Memory B cell (primary cell): ENCODE measurements at regions not wholly inside any gene's neighbourhood (a gene's known extent, or its start where the extent isn't known, plus 50 kb on each side); places are given as distances from the start of the nearest gene placed in this dataset.

Experiments
- ATAC-seq: fragments of 150-1000 bp; cut with Tn5 transposase; 2 replicates; pipeline ENCODE4 v1.10.0; 2021; ENCODE audit warnings: low read depth, mild to moderate bottlenecking, moderate library complexity
- DNase-seq, 2 donors: peaks; one replicate each; pipeline ENCODE4 v3.0.0; 2022; ENCODE audit warnings: low spot score in 2 of 2
- H3K27ac Mint-ChIP-seq: one replicate; pipeline ENCODE4 v1.8.0; 2022; ENCODE audit warnings: mild to moderate bottlenecking, moderate library complexity, mixed read lengths
- H3K27me3 Mint-ChIP-seq: one replicate; pipeline ENCODE4 v1.8.0; 2022; ENCODE audit warnings: mixed read lengths
- H3K36me3 Mint-ChIP-seq: one replicate; pipeline ENCODE4 v1.8.0; 2022; ENCODE audit warnings: mild to moderate bottlenecking, mixed read lengths
- H3K4me1 Mint-ChIP-seq: one replicate; pipeline ENCODE4 v1.8.0; 2022; ENCODE audit warnings: mixed read lengths
- H3K4me3 Mint-ChIP-seq: one replicate; pipeline ENCODE4 v1.8.0; 2022; ENCODE audit warnings: mild to moderate bottlenecking, moderate library complexity, mixed read lengths
- H3K9me3 Mint-ChIP-seq: one replicate; pipeline ENCODE4 v1.8.0; 2022; ENCODE audit warnings: mixed read lengths

DNA sequence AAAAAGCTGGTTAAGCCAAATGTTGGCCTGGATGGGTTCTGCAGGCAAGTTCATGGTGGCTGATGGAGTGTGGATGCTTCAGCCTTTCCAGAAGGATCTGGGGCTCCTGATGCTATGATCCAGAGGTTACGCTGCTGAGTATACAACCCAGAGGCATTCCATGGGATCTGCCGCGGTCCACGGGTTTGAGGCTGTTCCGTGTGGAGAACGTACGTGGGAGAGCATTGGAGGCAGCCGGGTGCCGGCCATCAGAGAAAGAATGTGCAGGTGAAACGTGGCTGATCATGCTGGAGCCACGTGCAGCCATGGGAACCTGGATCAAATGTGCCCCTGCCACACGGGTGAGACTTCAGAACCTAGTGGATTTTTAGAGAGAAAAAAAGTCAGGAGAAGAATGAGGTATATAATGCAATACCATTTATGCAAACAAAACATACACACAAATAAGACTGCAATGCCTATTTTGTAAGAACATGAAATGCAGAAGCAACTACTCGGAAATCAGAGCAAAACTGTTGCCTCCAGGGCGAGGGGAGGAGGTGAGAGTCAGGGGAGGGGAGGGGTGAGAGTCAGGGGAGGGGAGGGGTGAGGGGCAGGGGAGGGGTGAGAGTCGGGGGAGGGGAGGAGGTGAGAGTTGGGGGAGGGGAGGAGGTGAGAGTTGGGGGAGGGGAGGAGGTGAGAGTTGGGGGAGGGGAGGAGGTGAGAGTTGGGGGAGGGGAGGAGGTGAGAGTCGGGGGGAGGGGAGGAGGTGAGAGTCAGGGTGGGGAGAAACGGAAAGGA lies 116.5 kb upstream of the C1orf174 start:
- ATAC-seq: no peak
- Mint-ChIP-seq H3K27me3 (peaks cover 1% of the 10 kb centered on the region), H3K4me3 (no peak overlapping the region), H3K27ac (no peak overlapping the region), H3K4me1 (peaks cover 21% of the 10 kb centered on the region), H3K9me3 (peaks cover 1% of the 10 kb centered on the region), H3K36me3 (peaks cover 4% of the 10 kb centered on the region)
- DNase-seq: no peak

DNA sequence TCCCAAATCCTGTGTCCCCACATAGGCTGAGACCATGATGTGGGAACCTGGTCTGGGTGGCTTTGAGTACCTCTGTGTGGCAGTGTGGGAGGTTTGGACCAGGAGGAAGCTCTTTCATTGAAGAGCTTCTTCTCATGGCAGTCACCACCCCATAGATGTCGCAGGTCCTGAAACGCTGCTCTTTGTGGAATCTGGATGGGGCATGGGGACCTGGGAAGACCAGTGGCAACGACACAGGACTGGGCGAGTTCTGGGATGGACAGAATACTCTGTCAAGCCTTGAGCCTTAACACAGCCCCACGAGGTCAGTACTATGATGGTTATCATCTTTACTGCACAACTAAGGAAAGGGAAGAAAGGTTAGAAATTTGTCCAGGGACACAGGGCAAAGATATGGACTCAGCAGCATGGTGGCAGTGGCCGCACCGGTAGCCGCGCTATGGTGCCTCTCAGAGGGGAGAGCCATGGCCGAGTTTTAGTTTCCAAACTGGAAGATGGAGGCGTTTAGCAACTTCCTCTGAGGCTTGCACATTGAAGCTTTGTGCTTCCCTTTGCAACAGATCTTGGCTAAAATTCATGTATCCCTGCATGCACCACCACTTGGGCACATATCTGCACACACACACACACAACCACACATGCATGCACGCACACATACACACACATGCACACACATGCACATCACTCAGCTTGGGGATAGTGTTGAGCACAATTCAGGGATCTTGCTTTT lies 117.7 kb upstream of the C1orf174 start:
- no peak for ATAC-seq
- H3K27me3 Mint-ChIP-seq: peaks cover 1% of the 10 kb centered on the region
- peaks cover 21% of the 10 kb centered on the region for H3K4me1 Mint-ChIP-seq
- no peak overlapping the region for H3K27ac Mint-ChIP-seq
- no peak overlapping the region for H3K4me3 Mint-ChIP-seq
- peaks cover 1% of the 10 kb centered on the region for H3K9me3 Mint-ChIP-seq
- H3K36me3 Mint-ChIP-seq: peaks cover 4% of the 10 kb centered on the region
- DNase-seq: peak in 1 of 2 donors; percentile 4

DNA sequence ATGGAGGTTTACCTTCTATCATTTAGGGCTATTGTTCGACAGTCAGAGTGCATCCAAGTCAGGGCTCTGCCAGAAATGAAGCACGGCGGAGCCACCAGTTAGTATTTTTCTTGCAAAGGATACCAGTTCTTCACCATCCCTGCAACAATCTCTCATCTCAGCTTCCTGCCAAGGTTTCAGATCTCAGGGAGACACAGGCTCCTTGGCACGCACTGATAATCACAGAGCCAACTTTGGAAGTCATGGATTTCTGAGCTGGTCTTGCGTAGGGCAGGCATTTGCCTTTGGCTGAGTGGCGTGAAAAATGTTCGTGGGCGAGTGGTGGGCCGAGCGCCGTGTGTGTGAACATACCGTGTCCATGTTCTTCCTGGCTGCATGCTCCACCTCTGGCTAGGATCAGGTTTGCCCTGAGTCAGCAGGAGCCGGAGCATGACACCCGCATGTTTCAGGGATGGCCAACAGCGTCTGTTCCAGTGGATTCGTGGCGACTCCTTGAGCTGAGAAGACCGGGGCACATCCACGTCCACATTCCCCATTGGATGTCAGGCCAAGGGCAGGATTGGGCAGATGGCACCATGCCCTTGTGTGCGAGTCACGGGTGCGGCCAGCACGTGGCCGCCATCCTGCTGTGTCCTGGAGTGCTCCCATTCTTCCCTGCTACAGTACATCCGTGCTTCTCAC lies 118.5 kb upstream of the C1orf174 start:
- Mint-ChIP-seq H3K9me3 (peaks cover 1% of the 10 kb centered on the region), H3K27me3 (peaks cover 1% of the 10 kb centered on the region), H3K27ac (no peak overlapping the region), H3K4me3 (no peak overlapping the region), H3K4me1 (peaks cover 17% of the 10 kb centered on the region), H3K36me3 (peaks cover 4% of the 10 kb centered on the region)
- no peak for ATAC-seq
- DNase-seq: peak in 1 of 2 donors; percentile 7

DNA sequence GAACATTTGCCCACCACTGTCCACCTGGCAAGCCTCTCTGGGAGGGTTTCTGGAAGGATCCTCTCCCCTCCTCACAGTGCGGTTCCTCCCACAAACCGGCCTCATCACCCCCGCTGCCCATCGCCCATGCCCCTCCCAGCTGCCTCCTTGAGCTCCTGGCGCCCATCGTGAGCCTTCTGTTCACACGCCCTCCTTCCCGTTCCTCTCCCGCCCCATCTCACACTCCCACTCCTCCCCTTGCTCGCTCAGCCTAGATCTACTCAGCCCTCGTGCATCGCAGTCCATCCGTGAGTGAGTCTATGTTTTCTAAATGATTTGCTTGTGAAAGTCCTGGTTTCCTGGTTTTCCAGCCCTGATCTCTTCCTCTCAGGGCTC lies 119.1 kb upstream of the C1orf174 start:
- Mint-ChIP-seq H3K4me3 (no peak overlapping the region), H3K27me3 (peaks cover 1% of the 10 kb centered on the region), H3K36me3 (peaks cover 4% of the 10 kb centered on the region), H3K27ac (no peak overlapping the region), H3K4me1 (peaks cover 17% of the 10 kb centered on the region), H3K9me3 (peaks cover 1% of the 10 kb centered on the region)
- no peak for ATAC-seq
- peak in 1 of 2 donors; percentile 4 for DNase-seq

DNA sequence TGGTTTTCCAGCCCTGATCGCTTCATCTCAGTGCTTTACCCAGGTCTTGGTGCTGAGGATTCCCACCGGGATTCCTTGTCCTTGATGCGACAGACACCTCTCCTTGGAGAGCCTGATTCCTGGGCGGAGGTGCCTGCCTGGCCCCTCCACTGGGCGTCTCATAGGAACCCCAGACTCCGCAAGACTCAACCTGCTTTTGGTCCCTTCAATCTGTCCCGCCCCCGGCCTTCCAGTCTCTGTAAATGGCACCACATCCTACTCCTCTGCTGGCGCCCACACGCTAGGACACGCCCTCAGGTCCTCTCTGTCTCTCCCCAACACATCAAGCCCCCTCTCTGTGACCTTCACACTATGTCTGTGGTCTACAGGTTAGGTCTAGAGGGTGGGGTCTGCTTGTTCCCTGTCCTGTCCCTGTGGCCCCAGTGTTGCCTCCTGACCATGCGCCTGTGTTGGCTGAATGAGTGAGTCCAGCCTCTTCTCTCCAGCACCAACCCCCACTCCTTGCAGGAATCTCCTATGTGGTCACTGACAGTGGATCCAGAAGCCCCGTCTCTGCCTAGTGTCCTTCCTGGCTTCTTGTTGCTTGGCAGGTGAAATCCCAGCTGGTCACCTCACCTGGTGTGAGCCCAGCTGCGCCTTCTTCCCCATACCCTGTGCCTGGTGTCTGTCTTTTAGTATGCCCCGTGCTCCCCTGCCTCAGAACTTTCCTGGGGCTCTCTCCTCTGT lies 119.7 kb upstream of the C1orf174 start:
- H3K4me3 Mint-ChIP-seq: no peak overlapping the region
- DNase-seq: peak in 1 of 2 donors; percentile 8
- no peak overlapping the region for H3K27ac Mint-ChIP-seq
- H3K9me3 Mint-ChIP-seq: peaks cover 1% of the 10 kb centered on the region
- ATAC-seq: no peak
- peaks cover 17% of the 10 kb centered on the region for H3K4me1 Mint-ChIP-seq
- H3K27me3 Mint-ChIP-seq: peaks cover 1% of the 10 kb centered on the region
- H3K36me3 Mint-ChIP-seq: peaks cover 4% of the 10 kb centered on the region

DNA sequence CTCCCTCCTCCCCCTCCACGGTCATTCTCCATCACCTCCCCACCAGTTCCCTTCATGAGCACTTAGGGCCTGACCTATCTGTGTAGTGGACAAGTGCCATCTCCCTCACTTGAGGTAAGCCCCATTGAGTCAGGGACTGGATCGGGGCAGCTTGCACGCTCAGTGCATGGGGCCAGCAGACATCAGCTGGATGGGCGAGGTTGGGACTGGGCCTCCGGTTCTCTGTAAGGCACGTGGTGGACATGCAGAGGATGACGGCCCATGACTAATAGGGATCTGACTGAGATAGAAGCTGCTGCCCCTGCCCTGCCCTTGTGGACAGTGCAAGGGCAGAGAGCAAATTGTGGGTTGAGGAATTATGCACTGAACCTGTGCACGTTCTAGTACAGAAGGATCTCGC lies 120.4 kb upstream of the C1orf174 start:
- no peak overlapping the region for H3K27ac Mint-ChIP-seq
- no peak overlapping the region for H3K4me3 Mint-ChIP-seq
- peaks cover 1% of the 10 kb centered on the region for H3K9me3 Mint-ChIP-seq
- peak in 1 of 2 donors; percentile 6 for DNase-seq
- no peak for ATAC-seq
- H3K36me3 Mint-ChIP-seq: peaks cover 4% of the 10 kb centered on the region
- peaks cover 1% of the 10 kb centered on the region for H3K27me3 Mint-ChIP-seq
- H3K4me1 Mint-ChIP-seq: peaks cover 21% of the 10 kb centered on the region

DNA sequence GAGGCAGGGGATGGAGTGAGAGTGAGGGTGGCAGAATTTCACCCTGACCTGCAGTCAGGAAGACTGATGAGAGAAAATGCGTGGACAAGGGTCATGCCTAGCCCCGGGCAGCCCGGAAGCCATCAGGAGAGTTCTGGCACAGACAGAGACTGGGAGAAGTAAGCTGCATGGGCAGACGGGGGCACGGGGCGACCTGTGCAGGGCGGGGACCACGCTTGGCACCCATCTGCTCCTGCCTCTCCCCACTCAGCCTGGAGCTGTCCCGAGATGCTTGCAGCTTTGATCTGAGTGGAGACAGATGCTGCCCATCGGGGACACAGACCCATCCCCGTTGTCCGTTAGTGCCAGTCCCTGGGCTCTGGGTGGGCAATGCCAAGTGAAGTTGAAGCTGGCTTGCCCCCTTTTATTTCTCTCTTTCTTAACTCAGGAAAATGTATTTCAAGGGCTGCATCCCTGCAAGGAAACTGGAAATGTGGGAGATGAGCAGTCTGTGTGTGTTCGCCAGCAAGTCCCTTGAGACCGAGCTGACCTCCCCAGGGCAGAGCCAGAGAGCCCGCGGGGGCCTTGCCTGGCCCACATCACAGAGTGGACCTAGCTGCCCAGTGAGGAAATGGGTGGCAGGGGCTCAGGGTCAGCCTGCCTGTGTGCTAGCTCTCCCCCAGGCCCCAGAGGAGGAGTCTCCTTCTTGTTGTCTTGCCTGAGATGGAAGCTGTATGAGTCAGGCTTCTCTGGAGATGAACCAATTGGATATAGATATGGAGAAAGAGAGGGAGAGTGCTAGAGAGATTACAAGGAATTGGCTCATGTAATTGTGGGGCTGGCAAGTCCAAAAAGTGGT lies 121.3 kb upstream of the C1orf174 start:
- ATAC-seq (no peak), DNase-seq (no peak)
- H3K27me3 Mint-ChIP-seq: peaks cover 1% of the 10 kb centered on the region
- peaks cover 3% of the 10 kb centered on the region for H3K36me3 Mint-ChIP-seq
- peaks cover 23% of the 10 kb centered on the region for H3K4me1 Mint-ChIP-seq
- H3K9me3 Mint-ChIP-seq: peaks cover 1% of the 10 kb centered on the region
- H3K4me3 Mint-ChIP-seq: no peak overlapping the region
- no peak overlapping the region for H3K27ac Mint-ChIP-seq

DNA sequence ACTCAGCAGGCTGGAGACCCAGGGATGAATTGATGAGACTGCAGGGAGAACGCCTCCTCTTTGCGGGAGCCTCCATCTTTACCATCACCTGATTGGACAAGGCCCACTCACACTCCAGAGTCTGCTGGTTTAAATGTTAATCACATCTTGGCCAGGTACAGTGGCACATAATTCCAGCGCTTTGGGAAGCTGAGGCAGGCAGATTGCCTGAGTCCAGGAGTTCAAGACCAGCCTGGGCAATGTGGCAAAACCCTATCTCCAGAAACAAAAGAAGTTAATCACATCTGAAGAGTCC lies 121.8 kb upstream of the C1orf174 start:
- Mint-ChIP-seq H3K27ac (no peak overlapping the region), H3K4me1 (peaks cover 20% of the 10 kb centered on the region), H3K9me3 (no peaks in the 10 kb centered on the region), H3K4me3 (no peak overlapping the region), H3K36me3 (no peaks in the 10 kb centered on the region), H3K27me3 (no peaks in the 10 kb centered on the region)
- no peak for DNase-seq
- ATAC-seq: no peak

DNA sequence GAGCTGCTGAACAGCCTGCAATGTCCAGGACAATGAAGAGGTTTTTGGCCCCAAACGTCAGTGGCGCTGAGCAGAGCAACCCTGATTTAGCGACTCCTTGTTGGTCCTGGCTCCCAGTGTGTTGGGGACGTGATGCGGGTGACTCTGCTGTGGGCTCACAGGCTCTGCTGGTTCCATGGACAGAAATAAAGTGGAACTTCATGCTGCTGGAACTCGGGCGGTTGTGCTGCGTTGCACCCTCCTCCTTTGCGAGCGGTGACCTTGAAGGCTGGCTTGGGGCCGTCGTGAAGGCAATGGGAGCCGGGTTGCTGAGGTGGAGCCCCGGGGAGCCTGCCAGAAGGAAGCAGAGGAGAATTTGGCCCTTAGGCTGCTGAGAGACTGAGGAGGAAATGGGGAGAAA lies 122.6 kb upstream of the C1orf174 start:
- H3K4me3 Mint-ChIP-seq: no peak overlapping the region
- DNase-seq: no peak
- H3K27ac Mint-ChIP-seq: no peak overlapping the region
- no peaks in the 10 kb centered on the region for H3K9me3 Mint-ChIP-seq
- H3K36me3 Mint-ChIP-seq: no peaks in the 10 kb centered on the region
- H3K4me1 Mint-ChIP-seq: peaks cover 21% of the 10 kb centered on the region
- no peaks in the 10 kb centered on the region for H3K27me3 Mint-ChIP-seq
- no peak for ATAC-seq

DNA sequence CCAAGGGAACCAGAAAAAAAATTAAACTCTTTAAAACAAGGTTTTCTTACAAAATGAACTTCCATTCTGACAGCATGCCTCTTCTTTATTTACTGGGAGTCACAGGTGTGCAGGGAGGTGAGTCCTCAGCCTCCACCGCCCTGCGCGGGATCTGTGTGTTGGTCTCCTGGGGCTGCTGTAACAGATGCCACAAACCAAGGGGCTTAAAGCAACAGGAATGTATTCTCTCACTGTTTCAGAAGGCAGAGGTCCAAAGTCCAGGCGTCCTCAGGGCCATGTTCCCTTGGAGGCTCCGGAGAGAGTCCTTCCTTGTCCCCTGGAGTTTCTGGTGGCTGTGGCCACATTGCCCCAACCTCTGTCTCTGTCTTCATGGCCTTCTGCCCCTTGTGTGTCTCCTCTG lies 123.6 kb upstream of the C1orf174 start:
- H3K36me3 Mint-ChIP-seq: no peaks in the 10 kb centered on the region
- DNase-seq: no peak
- peaks cover 24% of the 10 kb centered on the region for H3K4me1 Mint-ChIP-seq
- no peak overlapping the region for H3K4me3 Mint-ChIP-seq
- ATAC-seq: no peak
- H3K27me3 Mint-ChIP-seq: no peaks in the 10 kb centered on the region
- H3K9me3 Mint-ChIP-seq: no peaks in the 10 kb centered on the region
- H3K27ac Mint-ChIP-seq: no peak overlapping the region

DNA sequence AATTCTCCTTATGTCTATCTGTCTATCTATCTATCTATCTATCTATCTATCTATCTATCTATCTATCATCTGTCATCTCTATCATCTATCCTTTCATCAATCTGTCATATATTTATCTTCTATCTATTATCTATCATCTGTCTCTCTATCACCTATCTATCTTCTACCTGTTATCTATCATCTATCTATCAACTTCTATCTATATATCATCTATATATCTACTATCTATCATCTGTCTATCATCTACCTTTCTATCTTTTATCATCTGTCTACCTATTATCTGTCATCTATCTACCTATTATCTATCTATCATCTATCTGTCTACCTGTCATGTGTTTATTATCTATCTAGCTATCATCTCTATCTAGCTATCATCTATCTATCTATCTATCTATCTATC lies 124.7 kb upstream of the C1orf174 start:
- Mint-ChIP-seq H3K9me3 (no peaks in the 10 kb centered on the region), H3K27ac (no peak overlapping the region), H3K27me3 (no peaks in the 10 kb centered on the region), H3K36me3 (no peaks in the 10 kb centered on the region), H3K4me1 (peaks cover 32% of the 10 kb centered on the region), H3K4me3 (no peak overlapping the region)
- ATAC-seq (no peak), DNase-seq (no peak)

DNA sequence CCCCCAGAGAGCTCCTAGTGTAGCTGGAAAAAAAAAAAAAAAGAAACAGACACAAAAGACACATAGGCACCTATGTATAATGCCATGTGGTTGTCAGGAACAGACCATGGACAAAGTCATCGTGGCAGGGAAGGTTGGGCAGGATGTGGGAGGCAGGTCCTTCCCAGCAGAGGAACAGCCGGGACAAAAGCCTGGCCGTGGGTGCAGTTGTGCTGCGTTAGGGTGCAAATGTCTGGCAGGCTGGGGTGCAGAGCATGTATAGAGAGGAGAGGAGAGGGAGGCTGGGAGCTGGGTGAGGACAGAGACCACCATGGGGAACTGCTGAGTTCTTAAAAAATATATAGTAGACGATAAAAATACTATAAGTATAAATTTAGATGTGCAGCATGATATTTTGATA lies 125.7 kb upstream of the C1orf174 start:
- peaks cover 31% of the 10 kb centered on the region for H3K4me1 Mint-ChIP-seq
- no peaks in the 10 kb centered on the region for H3K36me3 Mint-ChIP-seq
- no peaks in the 10 kb centered on the region for H3K9me3 Mint-ChIP-seq
- H3K27me3 Mint-ChIP-seq: no peaks in the 10 kb centered on the region
- DNase-seq (no peak), ATAC-seq (no peak)
- peak overlapping the region; percentile 48 for H3K4me3 Mint-ChIP-seq
- no peak overlapping the region for H3K27ac Mint-ChIP-seq

DNA sequence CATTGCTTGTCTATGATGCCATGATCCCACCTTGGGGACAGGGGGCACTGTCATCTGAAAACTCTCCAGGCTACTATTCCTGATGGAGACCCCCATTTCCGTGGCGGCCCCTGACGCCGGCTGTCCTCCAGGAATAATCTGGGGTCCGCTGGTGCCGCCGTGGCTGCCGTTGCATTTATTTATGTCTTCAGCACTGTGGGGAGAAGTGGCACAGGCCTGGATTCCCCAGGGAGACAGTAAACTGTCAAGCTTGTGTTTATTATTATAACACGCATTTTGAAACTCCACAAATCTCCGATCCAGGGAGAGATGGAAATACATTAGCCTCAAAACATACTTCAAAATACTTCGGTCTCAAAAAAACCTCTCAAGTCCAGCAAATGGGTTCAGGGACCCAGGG lies 126.9 kb upstream of the C1orf174 start:
- Mint-ChIP-seq H3K4me1 (peaks cover 31% of the 10 kb centered on the region), H3K27me3 (peaks cover 2% of the 10 kb centered on the region), H3K27ac (peak overlapping the region; percentile 85), H3K9me3 (peaks cover 5% of the 10 kb centered on the region), H3K36me3 (peaks cover 5% of the 10 kb centered on the region), H3K4me3 (peak overlapping the region; percentile 73)
- DNase-seq: no peak
- ATAC-seq: peak; percentile 36
